ENCODE measurements at regions not wholly inside any gene's neighbourhood (a gene's known extent, or its start where the extent isn't known, plus 50 kb on each side); places are given as distances from the start of the nearest gene placed in this dataset.

DNA sequence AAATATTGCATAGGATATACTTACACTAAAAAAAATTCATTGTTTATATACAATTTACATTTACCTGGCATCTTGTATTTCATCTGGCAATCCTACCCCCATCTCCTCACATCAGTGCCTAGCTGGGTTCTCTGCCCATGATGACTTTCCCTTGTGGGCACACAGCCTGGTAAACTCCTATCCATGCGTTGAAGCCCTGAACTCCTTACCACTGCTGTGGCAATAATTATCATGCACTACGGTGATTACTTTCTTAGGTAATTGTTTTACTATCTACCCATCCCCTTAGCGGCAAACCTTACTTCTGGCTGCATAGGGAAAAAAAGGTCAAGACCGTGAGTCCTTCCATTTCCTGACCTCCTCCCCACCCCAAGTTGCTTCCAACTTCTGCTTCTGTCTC lies 63.6 kb upstream of the DAB2IP start:
- H3K4me3 ChIP-seq (ENCODE audit: low read depth, low read length, poor library complexity, severe bottlenecking): no peak overlapping the region
- TF ChIP-seq EZH2 (IDR thresholded peaks at IDR 0.05; ENCODE audit: borderline replicate concordance, low read length): no peak
- TF ChIP-seq, protein P1, sequence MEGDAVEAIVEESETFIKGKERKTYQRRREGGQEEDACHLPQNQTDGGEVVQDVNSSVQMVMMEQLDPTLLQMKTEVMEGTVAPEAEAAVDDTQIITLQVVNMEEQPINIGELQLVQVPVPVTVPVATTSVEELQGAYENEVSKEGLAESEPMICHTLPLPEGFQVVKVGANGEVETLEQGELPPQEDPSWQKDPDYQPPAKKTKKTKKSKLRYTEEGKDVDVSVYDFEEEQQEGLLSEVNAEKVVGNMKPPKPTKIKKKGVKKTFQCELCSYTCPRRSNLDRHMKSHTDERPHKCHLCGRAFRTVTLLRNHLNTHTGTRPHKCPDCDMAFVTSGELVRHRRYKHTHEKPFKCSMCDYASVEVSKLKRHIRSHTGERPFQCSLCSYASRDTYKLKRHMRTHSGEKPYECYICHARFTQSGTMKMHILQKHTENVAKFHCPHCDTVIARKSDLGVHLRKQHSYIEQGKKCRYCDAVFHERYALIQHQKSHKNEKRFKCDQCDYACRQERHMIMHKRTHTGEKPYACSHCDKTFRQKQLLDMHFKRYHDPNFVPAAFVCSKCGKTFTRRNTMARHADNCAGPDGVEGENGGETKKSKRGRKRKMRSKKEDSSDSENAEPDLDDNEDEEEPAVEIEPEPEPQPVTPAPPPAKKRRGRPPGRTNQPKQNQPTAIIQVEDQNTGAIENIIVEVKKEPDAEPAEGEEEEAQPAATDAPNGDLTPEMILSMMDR (IDR thresholded peaks at IDR 0.05; ENCODE audit: low read length): no peak
- no peak overlapping the region for H3K9ac ChIP-seq (ENCODE audit: low read length)
- no peaks in the 10 kb centered on the region for H3K27me3 ChIP-seq (ENCODE audit: insufficient read depth, low read length)
- H3K79me2 ChIP-seq (ENCODE audit: insufficient read depth, low read length): no peaks in the 10 kb centered on the region
- no peak overlapping the region for H3K27ac ChIP-seq (ENCODE audit: low read depth, low read length, poor library complexity, severe bottlenecking)
- H4K20me1 ChIP-seq (ENCODE audit: insufficient read depth, low read length): no peaks in the 10 kb centered on the region
- H3K4me1 ChIP-seq (ENCODE audit: insufficient read depth, low read length, severe bottlenecking): no peaks in the 10 kb centered on the region
- H3K9me3 ChIP-seq (ENCODE audit: low read length): no peaks in the 10 kb centered on the region
- H3K4me2 ChIP-seq (ENCODE audit: low read length): no peak overlapping the region
- no peaks in the 10 kb centered on the region for H3K36me3 ChIP-seq (ENCODE audit: insufficient read depth, low read length)
- no peak overlapping the region for H2AFZ ChIP-seq (ENCODE audit: low read length)
- H3K9me2 ChIP-seq (ENCODE audit: low read depth, low read length): no peaks in the 10 kb centered on the region
- H3F3A ChIP-seq (ENCODE audit: insufficient read depth, low read length): no peaks in the 10 kb centered on the region

DNA sequence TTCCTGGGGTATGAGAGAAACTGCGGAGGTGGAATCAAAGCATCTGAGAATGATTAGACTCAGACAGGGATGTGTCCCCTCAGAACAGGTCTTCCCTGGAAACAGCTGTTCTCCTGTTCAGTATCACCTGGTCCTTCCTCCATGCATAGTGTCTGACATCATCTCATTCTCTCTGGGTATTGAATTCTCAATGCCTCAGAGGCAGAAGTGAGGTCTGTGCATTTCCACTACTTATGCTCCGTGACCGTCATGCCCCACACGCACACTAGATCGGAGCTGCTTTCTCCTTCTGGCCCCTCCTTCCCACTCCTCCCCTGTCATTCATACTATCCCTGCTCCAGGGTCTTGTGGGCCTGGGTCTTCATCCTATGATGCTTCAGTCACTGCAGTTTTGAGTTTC lies 61.4 kb upstream of the DAB2IP start:
- H3K4me2 ChIP-seq (ENCODE audit: low read length): no peak overlapping the region
- no peak overlapping the region for H2AFZ ChIP-seq (ENCODE audit: low read length)
- no peak for TF ChIP-seq EZH2 (IDR thresholded peaks at IDR 0.05; ENCODE audit: borderline replicate concordance, low read length)
- TF ChIP-seq, protein P1 (IDR thresholded peaks at IDR 0.05; ENCODE audit: low read length): no peak
- H3K9ac ChIP-seq (ENCODE audit: low read length): no peak overlapping the region
- H3K4me3 ChIP-seq (ENCODE audit: low read depth, low read length, poor library complexity, severe bottlenecking): no peak overlapping the region
- no peaks in the 10 kb centered on the region for H3K36me3 ChIP-seq (ENCODE audit: insufficient read depth, low read length)
- H3K27me3 ChIP-seq (ENCODE audit: insufficient read depth, low read length): no peaks in the 10 kb centered on the region
- no peaks in the 10 kb centered on the region for H3F3A ChIP-seq (ENCODE audit: insufficient read depth, low read length)
- no peaks in the 10 kb centered on the region for H3K9me3 ChIP-seq (ENCODE audit: low read length)
- no peak overlapping the region for H3K27ac ChIP-seq (ENCODE audit: low read depth, low read length, poor library complexity, severe bottlenecking)
- H3K79me2 ChIP-seq (ENCODE audit: insufficient read depth, low read length): no peaks in the 10 kb centered on the region
- no peaks in the 10 kb centered on the region for H3K4me1 ChIP-seq (ENCODE audit: insufficient read depth, low read length, severe bottlenecking)
- no peaks in the 10 kb centered on the region for H4K20me1 ChIP-seq (ENCODE audit: insufficient read depth, low read length)
- no peaks in the 10 kb centered on the region for H3K9me2 ChIP-seq (ENCODE audit: low read depth, low read length)

DNA sequence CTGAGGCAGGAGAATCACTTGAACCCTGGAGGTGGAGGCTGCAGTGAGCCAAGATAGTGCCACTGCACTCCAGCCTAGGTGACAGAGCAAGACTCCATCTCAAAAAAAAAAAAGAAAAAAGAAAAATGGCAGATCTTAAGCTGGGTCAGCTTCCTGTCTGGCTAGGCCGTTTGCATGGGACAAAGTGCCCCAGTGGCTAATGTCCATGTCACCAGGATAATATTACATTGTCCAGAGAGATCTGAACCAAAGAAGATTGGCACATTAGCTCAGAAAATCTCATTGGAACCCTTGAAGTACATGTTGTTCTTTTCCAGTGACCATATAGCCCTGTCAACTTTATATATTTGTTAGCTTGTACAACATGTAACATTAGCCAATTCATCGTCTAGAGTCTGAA lies 59.2 kb upstream of the DAB2IP start:
- no peaks in the 10 kb centered on the region; the same call in 1 of the 2 replicates for H3K27me3 ChIP-seq (ENCODE audit: insufficient read depth, low read length)
- H3K9me3 ChIP-seq (ENCODE audit: low read length): peaks cover 2% of the 10 kb centered on the region
- no peaks in the 10 kb centered on the region for H3F3A ChIP-seq (ENCODE audit: insufficient read depth, low read length)
- no peaks in the 10 kb centered on the region for H3K79me2 ChIP-seq (ENCODE audit: insufficient read depth, low read length)
- no peaks in the 10 kb centered on the region for H3K9me2 ChIP-seq (ENCODE audit: low read depth, low read length)
- no peak overlapping the region for H3K27ac ChIP-seq (ENCODE audit: low read depth, low read length, poor library complexity, severe bottlenecking)
- H3K4me1 ChIP-seq (ENCODE audit: insufficient read depth, low read length, severe bottlenecking): no peaks in the 10 kb centered on the region
- H3K36me3 ChIP-seq (ENCODE audit: insufficient read depth, low read length): no peaks in the 10 kb centered on the region
- no peak for TF ChIP-seq EZH2 (IDR thresholded peaks at IDR 0.05; ENCODE audit: borderline replicate concordance, low read length)
- TF ChIP-seq, protein P1 (IDR thresholded peaks at IDR 0.05; ENCODE audit: low read length): no peak
- no peak overlapping the region for H3K4me2 ChIP-seq (ENCODE audit: low read length)
- no peak overlapping the region for H2AFZ ChIP-seq (ENCODE audit: low read length)
- H3K9ac ChIP-seq (ENCODE audit: low read length): no peak overlapping the region
- H3K4me3 ChIP-seq (ENCODE audit: low read depth, low read length, poor library complexity, severe bottlenecking): no peak overlapping the region
- H4K20me1 ChIP-seq (ENCODE audit: insufficient read depth, low read length): no peaks in the 10 kb centered on the region

Data from OCI-LY1 (cell line).